Right ventricle myocardium superior (tissue), 1 donor: ENCODE measurements at regions not wholly inside any gene's neighbourhood (a gene's known extent, or its start where the extent isn't known, plus 50 kb on each side); places are given as distances from the start of the nearest gene placed in this dataset.
"Not testable (repeated sequence)": the region's sequence is repeated elsewhere in the genome, so short reads cannot be mapped to it uniquely, and the experiment has no call there.

Experiments
- ATAC-seq: fragments of 200-7000 bp; cut with Tn5 transposase; one replicate; pipeline ENCODE4 v1.9.1; 2020; ENCODE audit warnings: mild to moderate bottlenecking; ENCODE audit not compliant: poor library complexity
- DNase-seq: peaks from one replicate; pipeline ENCODE4 v3.0.0-alpha.2; 2020
- intact Hi-C: fragments of 100-400 bp; cut with DNase I; formaldehyde crosslinking; loops from one replicate; pipeline ENCODE4 v1.11.2; 2022
- donor health status: DM: no; HTN: yes; CAD: no; lungs with severe emphysema.

- DNase-seq (no peak), ATAC-seq (no peak)
- intact Hi-C loops = no loop called here
These were observed 69.2 kb downstream of the LYZL2 start for GRCh38 chr10:30560326-30560725.

GRCh38 chr10:30559180-30559579 is 70.4 kb downstream of the LYZL2 start:
- no peak for DNase-seq
- intact Hi-C loops = no loop called here
- no peak for ATAC-seq

- no peak for DNase-seq
- intact Hi-C loops = no loop called here
- ATAC-seq = no peak
These were observed 71.1 kb downstream of the LYZL2 start for GRCh38 chr10:30558411-30558810.

GRCh38 chr10:30557884-30558283 is 71.7 kb downstream of the LYZL2 start:
- DNase-seq (no peak), ATAC-seq (no peak)
- intact Hi-C loops = no loop called here

GRCh38 chr10:30556189-30556588 is 73.4 kb downstream of the LYZL2 start:
- intact Hi-C loops = no loop called here
- ATAC-seq (no peak), DNase-seq (no peak)

- DNase-seq = no peak
- ATAC-seq = no peak
- intact Hi-C loops = no loop called here
These were observed 74.1 kb downstream of the LYZL2 start for GRCh38 chr10:30555465-30555864.

GRCh38 chr10:30554440-30554825 is 75.1 kb downstream of the LYZL2 start:
- intact Hi-C loops = no loop called here
- ATAC-seq (peak; percentile 40), DNase-seq (no peak)

GRCh38 chr10:30553626-30554439 is 75.7 kb downstream of the LYZL2 start:
- peak; percentile 85 for DNase-seq
- intact Hi-C loops = no loop called here
- ATAC-seq = peak; percentile 96

GRCh38 chr10:30553018-30553625 is 76.4 kb downstream of the LYZL2 start:
- ATAC-seq (peak; percentile 36), DNase-seq (no peak)
- intact Hi-C loops = no loop called here

GRCh38 chr10:30550967-30551815 is 78.4 kb downstream of the LYZL2 start:
- no peak for DNase-seq
- ATAC-seq = no peak
- intact Hi-C loops = no loop called here

- intact Hi-C loops, ATAC-seq, DNase-seq: not testable (repeated sequence)
These were observed 80.3 kb downstream of the LYZL2 start for GRCh38 chr10:30549134-30549687.

GRCh38 chr10:30546511-30546910 is 83.0 kb downstream of the LYZL2 start:
- no peak for ATAC-seq
- DNase-seq = no peak
- intact Hi-C loops = no loop called here

GRCh38 chr10:30542895-30543288 is 86.7 kb downstream of the LYZL2 start:
- intact Hi-C loops = no loop called here
- ATAC-seq (no peak), DNase-seq (no peak)

- ATAC-seq (peak; percentile 45), DNase-seq (no peak)
- intact Hi-C loops = no loop called here
These were observed 87.3 kb downstream of the LYZL2 start for GRCh38 chr10:30542001-30542894.

- DNase-seq = no peak
- intact Hi-C loops = no loop called here
- ATAC-seq = no peak
These were observed 89.3 kb downstream of the LYZL2 start for GRCh38 chr10:30540276-30540675.

GRCh38 chr10:30538086-30538485 is 91.5 kb downstream of the LYZL2 start:
- no peak for ATAC-seq

GRCh38 chr10:30537586-30537985 is 92.0 kb downstream of the LYZL2 start:
- ATAC-seq (peak; percentile 25), DNase-seq (no peak)
- intact Hi-C loops = loop anchor here (5.0 kb wide), 1 partner anchor 45 kb away; no protein-coding TSS in a partner anchor

More at GRCh38 chr10:30538086-30538485, 91.5 kb downstream of the LYZL2 start:
- intact Hi-C loops = loop anchor here (5.0 kb wide), 1 partner anchor 44 kb away; no protein-coding TSS in a partner anchor
- DNase-seq = no peak

- intact Hi-C loops = loop anchor here (5.0 kb wide), 1 partner anchor 45 kb away; no protein-coding TSS in a partner anchor
- not testable (repeated sequence) for DNase-seq, ATAC-seq
These were observed 92.4 kb downstream of the LYZL2 start for GRCh38 chr10:30537158-30537557.
